ENCODE measurements at regions not wholly inside any gene's neighbourhood (a gene's known extent, or its start where the extent isn't known, plus 50 kb on each side); places are given as distances from the start of the nearest gene placed in this dataset.

- Histone ChIP-seq H3K56ac (replicated peaks; ENCODE audit: insufficient read length, low read depth, low read length) (no peak overlapping the region), H2BK5ac (ENCODE audit: low read depth, low read length) (no peak overlapping the region), H3K79me2 (ENCODE audit: control insufficient read depth in 1 of 2, insufficient read depth in 2 of 2, low read length in 2 of 2) (no peaks in the 10 kb centered on the region), H2BK20ac (ENCODE audit: low read length) (no peak overlapping the region), H3K4me3 (ENCODE audit: extremely low read depth in 1 of 4, insufficient read depth in 2 of 4, low read depth in 3 of 4, low read length in 4 of 4) (no peak overlapping the region), H3K18ac (ENCODE audit: extremely low read depth, low read length) (no peak overlapping the region), H2BK12ac (ENCODE audit: low read depth, low read length) (no peak overlapping the region), H2AK5ac (ENCODE audit: low read depth, low read length) (no peak overlapping the region), H4K20me1 (replicated peaks in 1 of 2; ENCODE audit: control insufficient read depth in 1 of 2, insufficient read depth in 2 of 2, low read length in 2 of 2) (no peaks in the 10 kb centered on the region), H3K4me1 (replicated peaks in 1 of 4; ENCODE audit: control insufficient read depth in 3 of 4, insufficient read depth in 4 of 4, low read length in 3 of 4) (no peaks in the 10 kb centered on the region), H2BK15ac (ENCODE audit: low read length) (no peak overlapping the region), H4K8ac (ENCODE audit: extremely low read depth, insufficient read depth, low read length) (no peak overlapping the region), H3K36me3 (ENCODE audit: control insufficient read depth in 2 of 4, insufficient read depth in 4 of 4, low read length in 3 of 4) (no peaks in the 10 kb centered on the region), H3K27me3 (replicated peaks in 1 of 4; ENCODE audit: control insufficient read depth in 3 of 4, extremely low read depth in 1 of 4, insufficient read depth in 3 of 4, low read length in 3 of 4) (no peaks in the 10 kb centered on the region), H3K23me2 (ENCODE audit: low read depth, low read length) (no peaks in the 10 kb centered on the region), H2BK120ac (replicated peaks; ENCODE audit: low read depth, low read length) (no peak overlapping the region), H4K5ac (ENCODE audit: insufficient read length, low read depth, low read length) (no peak overlapping the region), H4K91ac (replicated peaks; ENCODE audit: insufficient read length, low read length) (no peak overlapping the region), H3K23ac (ENCODE audit: insufficient read length) (no peak overlapping the region), H3K9me3 (ENCODE audit: insufficient read depth in 2 of 2, low read depth in 1 of 2, low read length in 1 of 2) (no peaks in the 10 kb centered on the region), H3K14ac (ENCODE audit: insufficient read length) (no peak overlapping the region), H3K79me1 (ENCODE audit: low read depth, low read length) (no peaks in the 10 kb centered on the region), H3K27ac (ENCODE audit: low read depth, low read length) (no peak overlapping the region), H3K9ac (replicated peaks in 1 of 4; ENCODE audit: extremely low read depth in 1 of 4, low read depth in 3 of 4, low read length in 3 of 4) (no peak overlapping the region), H2AFZ (ENCODE audit: low read length) (no peak overlapping the region), H3K4ac (replicated peaks; ENCODE audit: insufficient read length, low read depth, low read length) (no peak overlapping the region), H3K4me2 (ENCODE audit: insufficient read depth in 1 of 2, low read depth in 2 of 2, low read length in 2 of 2) (no peak overlapping the region)
- CTCF ChIA-PET (ENCODE audit: partially characterized antibody) = interaction anchor here (1.0 to 1.8 kb wide), 3 partner anchors 10 to 590 kb away, joined by 3 to 9 read pairs (median 3); no protein-coding TSS in a partner anchor
- POLR2A ChIA-PET (ENCODE audit: partially characterized antibody) = no interaction called here
- DNase-seq (ENCODE audit: low read depth in 1 of 2, low spot score in 2 of 2) (no peak), FAIRE-seq (no peak)
- WGBS, 2 experiments (ENCODE audit: extremely low coverage in 1 of 2, insufficient coverage in 1 of 2, insufficient read length in 1 of 2, insufficient replicate concordance in 2 of 2, low coverage in 1 of 2, low lambda C conversion rate in 2 of 2, missing lambda C conversion rate in 1 of 2) = 93% methylated on average over 8 of the region's 8 CpGs; no CpG with 5 or more reads in 1 of the 2 experiments
- TF ChIP-seq POLR2A (IDR thresholded peaks at IDR 0.05; ENCODE audit: control extremely low read depth in 1 of 2, low read depth in 2 of 2, low read length in 2 of 2) (no peak), NRF1 (IDR thresholded peaks at IDR 0.05; ENCODE audit: low read depth, low read length) (no peak), ASH2L (IDR thresholded peaks at IDR 0.05; ENCODE audit: low read length) (no peak), SRF (IDR thresholded peaks at IDR 0.05; ENCODE audit: low read depth, low read length) (no peak), CEBPB (IDR thresholded peaks at IDR 0.05; ENCODE audit: low read depth, low read length) (no peak), TAF1 (IDR thresholded peaks at IDR 0.05; ENCODE audit: low read depth, low read length) (no peak), ZNF274 (IDR thresholded peaks at IDR 0.05; ENCODE audit: borderline replicate concordance, extremely low read depth, low read length) (no peak), RFX5 (IDR thresholded peaks at IDR 0.05; ENCODE audit: borderline replicate concordance, low read depth, low read length) (no peak), HDAC6 (IDR thresholded peaks at IDR 0.05; ENCODE audit: low read depth, low read length) (no peak), CHD2 (IDR thresholded peaks at IDR 0.05; ENCODE audit: low read length) (no peak), CBX8 (IDR thresholded peaks at IDR 0.05; ENCODE audit: borderline replicate concordance, low read depth, low read length) (no peak), EGR1 (IDR thresholded peaks at IDR 0.05; ENCODE audit: borderline replicate concordance, low read depth, low read length) (no peak), BACH1 (IDR thresholded peaks at IDR 0.05; ENCODE audit: low read length) (no peak), MAX (IDR thresholded peaks at IDR 0.05) (no peak), MAFK (IDR thresholded peaks at IDR 0.05; ENCODE audit: low read depth, low read length) (no peak)
Observed at GRCh38 chr4:102441978-102442911, 58.9 kb upstream of the NFKB1 start.

All from H1 (cell line).